ENCODE measurements at regions not wholly inside any gene's neighbourhood (a gene's known extent, or its start where the extent isn't known, plus 50 kb on each side); places are given as distances from the start of the nearest gene placed in this dataset.
A peak's percentile ranks its signal among the peaks of the same experiment; 100 is the strongest.

- no peak for TF ChIP-seq RNF2 (conservative IDR thresholded peaks at IDR 0.05; ENCODE audit: low read depth)
- no peak for TF ChIP-seq MAFF (IDR thresholded peaks at IDR 0.05; ENCODE audit: low read depth, low read length)
- TF ChIP-seq YEATS2 (CRISPR knock-in tag; IDR thresholded peaks at IDR 0.05; ENCODE audit: borderline replicate concordance), result no peak
- no peak for TF ChIP-seq ZNF792 (CRISPR knock-in tag; IDR thresholded peaks at IDR 0.05)
- TF ChIP-seq WIZ (CRISPR knock-in tag; IDR thresholded peaks at IDR 0.05), result no peak
Measured at GRCh38 chr16:26269673-26270072, 577.9 kb downstream of the HS3ST4 start (continued).

- ChIA-PET POLR2A (no interaction called here), CTCF (ENCODE audit: low intra/inter-chr PET ratio, low total read pairs) (no interaction called here)
- in situ Hi-C loops (cut with HindIII; ENCODE audit: extremely low pct_ligation_motif_present, low pct_unique_long_range_greater_than_20kb), result no loop called here
- Histone ChIP-seq H3K9ac (ENCODE audit: insufficient read depth, low read depth, low read length) (no peak overlapping the region), H3K9me3 (ENCODE audit: low read length) (peaks cover 76% of the 10 kb centered on the region), H2AFZ (ENCODE audit: low read length) (no peak overlapping the region), H3K27ac (ENCODE audit: extremely low read length, insufficient read depth, low read length) (no peak overlapping the region), H3K4me3 (replicated peaks in 1 of 3; ENCODE audit: insufficient read depth in 1 of 3, low read depth in 2 of 3, low read length in 3 of 3) (no peak overlapping the region), H3K4me1 (ENCODE audit: insufficient read depth, low read length) (no peaks in the 10 kb centered on the region), H3K4me2 (ENCODE audit: low read depth, low read length) (no peak overlapping the region), H3K36me3 (replicated peaks in 1 of 2; ENCODE audit: control insufficient read depth in 1 of 2, insufficient read depth in 2 of 2, low read length in 2 of 2) (no peaks in the 10 kb centered on the region), H4K20me1 (ENCODE audit: insufficient read depth, low read length) (no peaks in the 10 kb centered on the region), H3K27me3 (ENCODE audit: control insufficient read depth in 1 of 2, insufficient read depth in 2 of 2, low read length in 2 of 2) (no peaks in the 10 kb centered on the region), H3K79me2 (ENCODE audit: insufficient read depth, low read length) (no peaks in the 10 kb centered on the region)
- TF ChIP-seq ARID3A (IDR thresholded peaks at IDR 0.05; ENCODE audit: low read depth, low read length) (no peak), ATF7 (IDR thresholded peaks at IDR 0.05) (peak; percentile 8; the same call in 1 of the 2 replicates), ATF7 (CRISPR knock-in tag; IDR thresholded peaks at IDR 0.05) (no peak), CTCF (CRISPR knock-in tag; IDR thresholded peaks at IDR 0.05) (no peak), TEAD3 (CRISPR knock-in tag; optimal IDR thresholded peaks at IDR 0.05; ENCODE audit: borderline replicate concordance) (no peak), RXRA (CRISPR knock-in tag; IDR thresholded peaks at IDR 0.05) (no peak), FOXK2 (IDR thresholded peaks at IDR 0.05) (peak; percentile 42; the same call in 1 of the 2 replicates), ZSCAN20 (CRISPR knock-in tag; IDR thresholded peaks at IDR 0.05; ENCODE audit: borderline replicate concordance) (no peak), RXRB (CRISPR knock-in tag; IDR thresholded peaks at IDR 0.05; ENCODE audit: borderline replicate concordance) (no peak), CREB1 (IDR thresholded peaks at IDR 0.05) (peak; percentile 93), CREB1 (CRISPR knock-in tag; IDR thresholded peaks at IDR 0.05) (no peak), ZNF768 (CRISPR knock-in tag; IDR thresholded peaks at IDR 0.05) (no peak), MAZ (IDR thresholded peaks at IDR 0.05; ENCODE audit: borderline replicate concordance, low read depth, low read length) (no peak), MAZ (CRISPR knock-in tag; IDR thresholded peaks at IDR 0.05; ENCODE audit: low read depth) (no peak), PHF21A (CRISPR knock-in tag; IDR thresholded peaks at IDR 0.05) (no peak), ZNF282 (IDR thresholded peaks at IDR 0.05; ENCODE audit: partially characterized antibody) (peak; percentile 46)
- intact Hi-C loops (cut with micrococcal nuclease; ENCODE audit: unreplicated experiment), result no loop called here
- BruUV-seq (replicated peaks), result no TSS peak
- 2% methylated on average over 3 of the region's 3 CpGs for WGBS (ENCODE audit: low lambda C conversion rate)
- FAIRE-seq (no peak), ATAC-seq (no peak), DNase-seq (ENCODE audit: low spot score) (no peak)
Measured at GRCh38 chr16:26273607-26274006, 581.8 kb downstream of the HS3ST4 start.

All from HepG2 (cell line).